Breast epithelium (tissue), 4 donors: ENCODE measurements at regions not wholly inside any gene's neighbourhood (a gene's known extent, or its start where the extent isn't known, plus 50 kb on each side); places are given as distances from the start of the nearest gene placed in this dataset.

ENCODE experiments used
- DNase-seq, 2 donors: peaks; one replicate each; pipeline ENCODE4 v3.0.0-alpha.2; 2019; ENCODE audit warnings: low spot score in 2 of 2
- H3K27ac ChIP-seq, 2 donors: fragments of 200-600 bp; sonication (generic) in 1 of 2; one replicate each; pipeline ENCODE4 v1.5.1; 2016 to 2019; ENCODE audit warnings: mild to moderate bottlenecking in 1 of 2
- H3K27me3 ChIP-seq, 2 donors: fragments of 200-600 bp; sonication (generic) in 1 of 2; one replicate each; pipeline versions ENCODE4 v1.5.1 to v1.6.0; 2017 to 2019; ENCODE audit warnings: control low read depth in 1 of 2, mild to moderate bottlenecking in 1 of 2
- H3K36me3 ChIP-seq: fragments of 200-600 bp; one replicate; pipeline ENCODE4 v1.5.1; 2019
- H3K4me1 ChIP-seq, 2 donors: fragments of 200-600 bp; sonication (generic); one replicate each; pipeline ENCODE4 v1.5.1; 2016 to 2019; ENCODE audit warnings: control low read depth in 1 of 2
- H3K4me3 ChIP-seq, 3 donors: fragments of 200-600 bp; sonication (generic); 1 replicate in 2 of 3; 2 replicates in 1 of 3; pipeline ENCODE4 v1.5.1; 2016 to 2019; ENCODE audit warnings: mild to moderate bottlenecking in 3 of 3, moderate library complexity in 2 of 3
- H3K9me3 ChIP-seq, 2 donors: fragments of 200-600 bp; sonication (generic) in 1 of 2; one replicate each; pipeline ENCODE4 v1.5.1; 2016 to 2019; ENCODE audit warnings: control low read depth in 1 of 2
- POLR2A ChIP-seq: fragments of 450-650 bp; IDR thresholded peaks from one replicate; pipeline ENCODE4 v1.6.1; 2016; ENCODE audit warnings: antibody characterized with exemption, mild to moderate bottlenecking, moderate library complexity
- POLR2AphosphoS5 ChIP-seq, 3 donors: sonication (generic); formaldehyde crosslinking; IDR thresholded peaks; one replicate each; pipeline ENCODE4 v1.6.1; 2017; ENCODE audit warnings: antibody characterized with exemption in 3 of 3
- intact Hi-C: fragments of 100-400 bp; cut with DNase I; formaldehyde crosslinking; loops from one replicate; pipeline ENCODE4 v1.15.1; 2023; ENCODE audit warnings: low total_unique reads
- TF ChIP-seq, protein P1 (sequence below), 3 donors: fragments of 450-650 bp; IDR thresholded peaks; one replicate each; pipeline ENCODE4 v1.5.1; 2016 to 2017; ENCODE audit warnings: antibody characterized with exemption in 3 of 3, mild to moderate bottlenecking in 3 of 3, moderate library complexity in 3 of 3

DNA sequence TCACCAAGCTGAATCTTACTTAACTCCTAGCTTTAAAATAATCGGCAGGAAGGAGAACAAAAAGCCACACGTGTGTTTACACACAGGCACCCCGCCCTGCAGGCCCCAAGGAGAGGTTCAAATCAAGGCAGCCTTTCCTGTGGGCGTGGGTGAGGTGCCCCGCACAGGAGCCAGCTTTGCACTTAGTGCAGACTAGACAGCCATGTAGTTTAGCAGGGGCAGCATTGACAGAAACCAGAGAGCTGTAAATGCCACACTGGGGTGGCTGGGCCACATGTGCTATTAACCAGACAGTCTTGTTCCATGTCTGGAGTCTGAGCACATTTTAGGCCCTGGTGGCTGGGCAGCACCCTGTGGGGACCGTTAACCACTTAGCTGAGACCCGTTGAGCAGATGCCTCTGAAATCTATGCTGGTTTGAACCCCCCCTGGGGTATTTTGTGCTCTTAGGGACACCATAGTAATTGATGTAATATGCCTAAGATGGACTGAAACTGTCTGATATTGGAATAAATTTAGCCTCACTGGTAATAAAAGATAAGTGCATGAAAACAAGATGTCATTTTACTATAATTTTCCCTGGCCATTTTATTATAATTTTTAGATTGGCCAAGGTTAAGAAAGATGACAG, 106.4 kb upstream of the KCNG1 start:
- no peak overlapping the region for H3K27ac ChIP-seq
- DNase-seq: no peak

DNA sequence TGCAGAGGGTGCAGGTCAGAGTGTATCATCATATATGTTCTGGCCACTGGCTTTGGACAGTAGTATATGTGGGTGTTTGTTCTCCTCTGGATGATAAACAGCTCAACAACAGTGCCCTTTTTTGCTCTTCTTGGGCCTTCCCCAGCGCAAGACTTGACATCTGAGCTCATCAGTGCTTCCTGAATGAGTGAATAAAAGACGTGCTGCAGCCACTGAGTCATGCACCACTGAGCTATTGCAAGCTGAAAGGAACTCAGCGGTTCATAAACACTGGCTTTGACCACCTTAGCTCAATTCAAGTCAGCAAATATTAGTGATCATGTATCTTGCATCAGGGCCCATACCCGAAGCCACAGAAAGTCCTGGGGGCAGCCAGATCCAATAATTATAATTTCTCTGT, 105.3 kb upstream of the KCNG1 start:
- intact Hi-C loops: no loop called here
- H3K4me1 ChIP-seq: no peaks in the 10 kb centered on the region

More for the DNA sequence above, 106.4 kb upstream of the KCNG1 start:
- no peaks in the 10 kb centered on the region for H3K4me1 ChIP-seq
- no peaks in the 10 kb centered on the region for H3K27me3 ChIP-seq
- H3K36me3 ChIP-seq: no peaks in the 10 kb centered on the region
- intact Hi-C loops: no loop called here
- no peak overlapping the region for H3K4me3 ChIP-seq
- H3K9me3 ChIP-seq: no peaks in the 10 kb centered on the region
- TF ChIP-seq POLR2AphosphoS5 (IDR thresholded peaks at IDR 0.05) (no peak), POLR2A (no peak)
- TF ChIP-seq, protein P1, sequence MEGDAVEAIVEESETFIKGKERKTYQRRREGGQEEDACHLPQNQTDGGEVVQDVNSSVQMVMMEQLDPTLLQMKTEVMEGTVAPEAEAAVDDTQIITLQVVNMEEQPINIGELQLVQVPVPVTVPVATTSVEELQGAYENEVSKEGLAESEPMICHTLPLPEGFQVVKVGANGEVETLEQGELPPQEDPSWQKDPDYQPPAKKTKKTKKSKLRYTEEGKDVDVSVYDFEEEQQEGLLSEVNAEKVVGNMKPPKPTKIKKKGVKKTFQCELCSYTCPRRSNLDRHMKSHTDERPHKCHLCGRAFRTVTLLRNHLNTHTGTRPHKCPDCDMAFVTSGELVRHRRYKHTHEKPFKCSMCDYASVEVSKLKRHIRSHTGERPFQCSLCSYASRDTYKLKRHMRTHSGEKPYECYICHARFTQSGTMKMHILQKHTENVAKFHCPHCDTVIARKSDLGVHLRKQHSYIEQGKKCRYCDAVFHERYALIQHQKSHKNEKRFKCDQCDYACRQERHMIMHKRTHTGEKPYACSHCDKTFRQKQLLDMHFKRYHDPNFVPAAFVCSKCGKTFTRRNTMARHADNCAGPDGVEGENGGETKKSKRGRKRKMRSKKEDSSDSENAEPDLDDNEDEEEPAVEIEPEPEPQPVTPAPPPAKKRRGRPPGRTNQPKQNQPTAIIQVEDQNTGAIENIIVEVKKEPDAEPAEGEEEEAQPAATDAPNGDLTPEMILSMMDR (IDR thresholded peaks at IDR 0.05): no peak

DNA sequence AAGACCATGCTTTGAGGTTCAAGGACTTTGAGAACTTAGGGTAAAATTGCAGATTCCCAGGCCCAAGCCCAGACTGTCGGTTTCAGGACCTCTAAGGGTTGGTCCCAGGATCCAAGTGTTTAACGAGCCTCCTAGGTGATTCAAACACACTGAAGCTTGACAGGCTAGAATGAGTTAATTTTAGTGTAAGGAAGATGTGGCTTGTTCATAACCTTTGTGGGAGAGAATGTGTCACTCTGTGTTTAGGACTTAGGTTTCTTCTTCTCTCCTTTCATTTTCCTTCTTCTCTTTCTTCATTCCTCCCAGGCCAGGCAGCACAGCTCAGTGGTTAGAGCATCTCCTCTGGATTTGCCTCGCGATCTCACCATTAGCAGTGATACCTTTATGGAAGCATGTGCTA, 104.8 kb upstream of the KCNG1 start:
- Histone ChIP-seq H3K4me3 (no peak overlapping the region), H3K27me3 (no peaks in the 10 kb centered on the region), H3K9me3 (no peaks in the 10 kb centered on the region), H3K36me3 (no peaks in the 10 kb centered on the region), H3K27ac (no peak overlapping the region), H3K4me1 (no peaks in the 10 kb centered on the region)
- DNase-seq: no peak
- TF ChIP-seq POLR2AphosphoS5 (IDR thresholded peaks at IDR 0.05) (no peak), POLR2A (no peak)
- TF ChIP-seq, protein P1 (IDR thresholded peaks at IDR 0.05): no peak
- intact Hi-C loops: no loop called here

More for the DNA sequence above, 105.3 kb upstream of the KCNG1 start:
- Histone ChIP-seq H3K4me3 (no peak overlapping the region), H3K36me3 (no peaks in the 10 kb centered on the region), H3K9me3 (no peaks in the 10 kb centered on the region), H3K27ac (no peak overlapping the region), H3K27me3 (no peaks in the 10 kb centered on the region)
- TF ChIP-seq, protein P1 (IDR thresholded peaks at IDR 0.05): no peak
- no peak for TF ChIP-seq POLR2A
- no peak for TF ChIP-seq POLR2AphosphoS5 (IDR thresholded peaks at IDR 0.05)
- no peak for DNase-seq

DNA sequence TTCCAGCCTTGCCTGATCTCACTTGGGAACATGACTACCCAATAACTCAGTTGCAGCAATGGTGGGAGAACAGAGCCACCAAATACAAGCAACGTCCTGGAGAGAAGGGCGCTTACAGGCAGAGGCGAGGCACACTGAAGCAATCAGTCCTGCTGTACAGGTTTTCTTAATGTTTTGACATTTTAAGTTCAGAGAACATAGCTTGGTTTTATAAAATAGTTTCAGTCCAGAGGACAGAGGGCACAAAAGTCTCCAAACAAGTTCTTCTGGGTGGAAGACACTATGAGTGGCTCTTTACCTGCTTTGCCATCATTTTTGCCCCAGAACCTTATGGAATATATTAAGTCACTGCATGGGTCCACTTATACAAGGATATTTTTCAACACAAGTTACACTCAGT, 103.4 kb upstream of the KCNG1 start:
- no peak for DNase-seq
- Histone ChIP-seq H3K27ac (no peak overlapping the region), H3K4me1 (no peaks in the 10 kb centered on the region), H3K27me3 (no peaks in the 10 kb centered on the region), H3K4me3 (no peak overlapping the region), H3K36me3 (no peaks in the 10 kb centered on the region), H3K9me3 (no peaks in the 10 kb centered on the region)
- TF ChIP-seq POLR2AphosphoS5 (IDR thresholded peaks at IDR 0.05): no peak
- TF ChIP-seq, protein P1 (IDR thresholded peaks at IDR 0.05): no peak
- TF ChIP-seq POLR2A: no peak
- intact Hi-C loops: no loop called here

DNA sequence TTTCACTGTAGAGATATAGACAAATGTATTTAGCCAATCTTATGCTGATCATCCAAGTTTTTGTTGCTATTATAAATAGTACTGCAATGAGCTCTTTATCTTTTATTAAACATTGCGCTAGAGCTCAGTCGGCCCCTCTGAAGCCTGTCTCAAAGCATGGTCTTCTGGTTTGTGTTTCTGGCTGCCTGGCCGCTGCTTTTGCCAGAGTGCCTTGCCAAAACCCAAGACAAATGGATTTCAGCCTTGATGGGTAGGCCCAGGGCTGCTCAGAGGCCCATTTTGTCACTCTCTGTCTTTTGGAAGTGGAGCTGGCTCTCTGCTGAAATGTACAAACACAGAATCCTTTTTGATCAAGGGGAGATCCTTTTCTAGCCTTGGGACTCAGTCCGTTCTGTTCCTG, 102.9 kb upstream of the KCNG1 start:
- intact Hi-C loops: loop anchor here (2.0 kb wide), 1 partner anchor 23 kb away; no protein-coding TSS in a partner anchor
- Histone ChIP-seq H3K9me3 (no peaks in the 10 kb centered on the region), H3K36me3 (no peaks in the 10 kb centered on the region), H3K27ac (no peak overlapping the region), H3K27me3 (peaks cover 0 to 3% of the 10 kb centered on the region in 2 donors), H3K4me1 (no peaks in the 10 kb centered on the region), H3K4me3 (no peak overlapping the region)
- TF ChIP-seq POLR2A (no peak), POLR2AphosphoS5 (IDR thresholded peaks at IDR 0.05) (no peak)
- TF ChIP-seq, protein P1 (IDR thresholded peaks at IDR 0.05): no peak
- no peak for DNase-seq
